ENCODE measurements at regions not wholly inside any gene's neighbourhood (a gene's known extent, or its start where the extent isn't known, plus 50 kb on each side); places are given as distances from the start of the nearest gene placed in this dataset.

DNA sequence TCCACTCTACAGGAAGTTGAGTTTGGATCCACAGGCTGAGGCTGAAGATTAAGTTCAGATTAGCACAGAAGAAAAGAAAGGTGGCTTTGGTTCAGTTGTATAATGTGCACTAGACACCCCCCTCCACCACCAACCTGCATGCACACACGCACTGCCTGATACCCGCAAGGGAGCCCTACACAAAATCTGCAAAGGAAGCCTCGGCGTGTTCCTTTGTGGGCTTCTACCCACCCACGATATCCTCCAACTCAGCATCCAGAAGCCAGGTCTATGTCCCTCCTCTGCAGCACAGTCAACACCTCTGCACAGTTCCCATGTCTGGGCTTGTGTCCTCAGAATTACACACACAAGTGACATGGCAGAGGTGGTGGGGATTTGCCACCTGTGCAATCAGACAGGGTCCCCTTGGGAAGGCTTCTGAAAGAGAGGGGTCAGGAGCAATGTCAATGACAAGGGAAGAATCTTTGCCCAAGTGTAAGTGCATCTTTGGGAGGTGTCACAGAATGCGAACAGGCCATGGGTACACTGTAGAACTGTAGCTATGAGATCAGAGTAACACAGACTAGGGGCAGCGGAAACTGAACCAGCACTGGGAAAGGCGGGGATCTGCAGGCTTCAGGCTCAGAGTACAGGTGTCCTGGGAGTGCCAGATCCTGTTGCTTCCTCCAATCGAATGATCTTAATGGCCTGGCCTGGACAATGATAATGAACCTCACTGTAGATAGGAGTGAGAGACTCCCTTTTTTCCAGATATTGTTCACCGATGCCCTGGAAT, 148.6 kb upstream of the ETV3 start:
- TF ChIP-seq, protein P1, sequence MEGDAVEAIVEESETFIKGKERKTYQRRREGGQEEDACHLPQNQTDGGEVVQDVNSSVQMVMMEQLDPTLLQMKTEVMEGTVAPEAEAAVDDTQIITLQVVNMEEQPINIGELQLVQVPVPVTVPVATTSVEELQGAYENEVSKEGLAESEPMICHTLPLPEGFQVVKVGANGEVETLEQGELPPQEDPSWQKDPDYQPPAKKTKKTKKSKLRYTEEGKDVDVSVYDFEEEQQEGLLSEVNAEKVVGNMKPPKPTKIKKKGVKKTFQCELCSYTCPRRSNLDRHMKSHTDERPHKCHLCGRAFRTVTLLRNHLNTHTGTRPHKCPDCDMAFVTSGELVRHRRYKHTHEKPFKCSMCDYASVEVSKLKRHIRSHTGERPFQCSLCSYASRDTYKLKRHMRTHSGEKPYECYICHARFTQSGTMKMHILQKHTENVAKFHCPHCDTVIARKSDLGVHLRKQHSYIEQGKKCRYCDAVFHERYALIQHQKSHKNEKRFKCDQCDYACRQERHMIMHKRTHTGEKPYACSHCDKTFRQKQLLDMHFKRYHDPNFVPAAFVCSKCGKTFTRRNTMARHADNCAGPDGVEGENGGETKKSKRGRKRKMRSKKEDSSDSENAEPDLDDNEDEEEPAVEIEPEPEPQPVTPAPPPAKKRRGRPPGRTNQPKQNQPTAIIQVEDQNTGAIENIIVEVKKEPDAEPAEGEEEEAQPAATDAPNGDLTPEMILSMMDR (IDR thresholded peaks at IDR 0.05): no peak
- TF ChIP-seq TCF7L2 (IDR thresholded peaks at IDR 0.05; ENCODE audit: low read depth, low read length) (no peak), POLR2AphosphoS5 (IDR thresholded peaks at IDR 0.05; ENCODE audit: low read depth, low read length) (no peak), SIN3A (IDR thresholded peaks at IDR 0.05; ENCODE audit: borderline replicate concordance, insufficient read depth, low read depth, low read length) (no peak)
- TF ChIP-seq, protein P2, sequence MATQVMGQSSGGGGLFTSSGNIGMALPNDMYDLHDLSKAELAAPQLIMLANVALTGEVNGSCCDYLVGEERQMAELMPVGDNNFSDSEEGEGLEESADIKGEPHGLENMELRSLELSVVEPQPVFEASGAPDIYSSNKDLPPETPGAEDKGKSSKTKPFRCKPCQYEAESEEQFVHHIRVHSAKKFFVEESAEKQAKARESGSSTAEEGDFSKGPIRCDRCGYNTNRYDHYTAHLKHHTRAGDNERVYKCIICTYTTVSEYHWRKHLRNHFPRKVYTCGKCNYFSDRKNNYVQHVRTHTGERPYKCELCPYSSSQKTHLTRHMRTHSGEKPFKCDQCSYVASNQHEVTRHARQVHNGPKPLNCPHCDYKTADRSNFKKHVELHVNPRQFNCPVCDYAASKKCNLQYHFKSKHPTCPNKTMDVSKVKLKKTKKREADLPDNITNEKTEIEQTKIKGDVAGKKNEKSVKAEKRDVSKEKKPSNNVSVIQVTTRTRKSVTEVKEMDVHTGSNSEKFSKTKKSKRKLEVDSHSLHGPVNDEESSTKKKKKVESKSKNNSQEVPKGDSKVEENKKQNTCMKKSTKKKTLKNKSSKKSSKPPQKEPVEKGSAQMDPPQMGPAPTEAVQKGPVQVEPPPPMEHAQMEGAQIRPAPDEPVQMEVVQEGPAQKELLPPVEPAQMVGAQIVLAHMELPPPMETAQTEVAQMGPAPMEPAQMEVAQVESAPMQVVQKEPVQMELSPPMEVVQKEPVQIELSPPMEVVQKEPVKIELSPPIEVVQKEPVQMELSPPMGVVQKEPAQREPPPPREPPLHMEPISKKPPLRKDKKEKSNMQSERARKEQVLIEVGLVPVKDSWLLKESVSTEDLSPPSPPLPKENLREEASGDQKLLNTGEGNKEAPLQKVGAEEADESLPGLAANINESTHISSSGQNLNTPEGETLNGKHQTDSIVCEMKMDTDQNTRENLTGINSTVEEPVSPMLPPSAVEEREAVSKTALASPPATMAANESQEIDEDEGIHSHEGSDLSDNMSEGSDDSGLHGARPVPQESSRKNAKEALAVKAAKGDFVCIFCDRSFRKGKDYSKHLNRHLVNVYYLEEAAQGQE (IDR thresholded peaks at IDR 0.05; ENCODE audit: insufficient read depth in 1 of 2, low read depth in 2 of 2, low read length in 1 of 2): no peak
